GM18907 (cell line): ENCODE measurements at regions not wholly inside any gene's neighbourhood (a gene's known extent, or its start where the extent isn't known, plus 50 kb on each side); places are given as distances from the start of the nearest gene placed in this dataset.
"Not testable (repeated sequence)": the region's sequence is repeated elsewhere in the genome, so short reads cannot be mapped to it uniquely, and the experiment has no call there.

ENCODE experiments used
- ATAC-seq: cut with Tn5 transposase; IDR thresholded peaks from one replicate; pipeline ENCODE4 v1.9.1; 2021; ENCODE audit warnings: mild to moderate bottlenecking, moderate library complexity; ENCODE audit not compliant: unreplicated experiment

DNA sequence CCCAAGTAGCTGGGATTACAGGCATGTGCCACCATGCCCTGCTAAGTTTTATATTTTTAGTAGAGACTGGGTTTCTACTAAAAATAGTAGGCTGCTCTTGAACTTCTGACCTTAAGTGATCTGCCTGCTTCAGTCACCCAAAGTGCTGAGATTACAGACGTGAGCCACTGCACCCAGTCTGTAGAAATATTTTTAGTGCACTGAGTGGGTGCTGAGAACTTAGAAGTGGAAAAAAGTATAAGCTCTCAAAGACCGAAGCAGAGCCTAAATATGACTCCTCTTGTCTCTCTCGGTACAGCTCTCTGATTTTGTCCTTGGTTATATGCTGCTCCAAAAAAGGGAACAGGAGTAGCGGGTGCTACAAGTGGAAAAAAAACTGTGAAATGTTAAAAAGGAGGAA is 353.8 kb upstream of the IZUMO3 start:
- ATAC-seq, result no peak

DNA sequence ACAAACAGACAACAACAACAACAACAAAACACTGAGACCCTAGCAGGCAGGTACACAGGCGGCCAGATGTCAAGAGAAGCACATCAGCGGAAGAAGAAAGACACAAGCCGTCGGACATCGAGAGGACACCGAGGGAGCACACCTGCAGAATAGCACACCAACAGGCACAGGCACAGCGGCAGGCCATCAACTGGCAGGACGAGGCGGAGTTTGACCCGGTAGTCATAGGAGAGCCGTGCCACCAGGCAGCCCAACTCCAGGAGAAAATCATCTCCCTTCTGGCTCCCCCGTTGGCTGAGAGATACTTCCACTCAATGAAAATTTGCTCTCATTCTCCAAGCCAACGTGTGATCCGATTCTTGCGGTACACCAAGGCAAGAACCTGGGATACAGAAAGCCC is 352.1 kb upstream of the IZUMO3 start:
- no peak for ATAC-seq

DNA sequence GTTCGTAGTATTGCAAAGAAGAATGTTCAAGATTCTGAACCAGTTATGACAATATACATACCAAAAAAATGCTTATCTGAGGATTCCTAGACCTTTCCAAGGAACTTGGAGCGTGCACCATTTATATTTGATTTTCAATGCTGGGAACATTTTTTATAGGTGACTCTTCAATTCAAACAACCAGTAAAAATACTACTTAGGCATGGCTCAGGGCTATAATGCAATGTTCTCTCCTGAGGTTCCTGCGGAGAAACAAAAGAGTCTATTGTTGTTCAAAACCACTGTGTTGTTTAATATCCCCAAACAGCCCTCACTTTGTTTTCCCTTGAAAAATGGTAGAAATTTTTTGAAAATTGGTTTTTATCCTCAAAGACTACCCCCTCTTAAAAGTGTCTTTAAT is 335.7 kb upstream of the IZUMO3 start:
- no peak for ATAC-seq

DNA sequence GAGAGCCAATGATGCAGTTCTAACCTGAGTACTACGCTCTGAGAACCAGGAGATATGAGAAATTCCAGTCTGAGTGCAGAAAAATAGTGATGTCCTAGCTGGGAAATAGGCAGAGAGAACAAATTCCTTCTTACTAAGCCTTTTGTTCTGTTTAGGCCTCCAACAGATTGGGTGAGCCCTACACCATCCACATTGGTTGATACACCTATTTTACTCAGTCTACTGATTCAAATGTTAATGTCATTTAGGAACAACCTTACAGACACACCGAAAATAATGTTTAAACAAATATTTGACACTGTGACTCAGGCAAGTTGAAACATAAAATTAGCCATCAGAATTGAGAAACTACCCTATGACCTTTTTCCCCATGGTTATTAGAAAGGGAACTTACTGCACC is 333.9 kb upstream of the IZUMO3 start:
- no peak for ATAC-seq

DNA sequence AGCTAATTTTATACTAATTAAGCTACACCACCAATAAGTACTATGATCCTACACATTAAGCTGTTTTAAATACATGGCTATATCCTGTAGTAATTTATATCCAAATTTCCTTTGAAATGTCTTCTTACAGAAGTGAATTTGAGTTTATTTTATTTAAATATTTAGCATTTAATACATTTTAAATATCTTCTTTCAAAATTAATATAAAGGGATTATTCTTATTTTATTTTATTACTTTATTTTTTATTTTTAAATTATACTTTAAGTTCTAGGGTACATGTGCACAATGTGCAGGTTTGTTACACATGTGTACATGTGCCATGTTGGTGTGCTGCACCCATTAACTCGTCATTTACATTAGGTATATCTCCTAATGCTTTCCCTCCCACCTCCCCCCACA is 310.9 kb upstream of the IZUMO3 start:
- not testable (repeated sequence) for ATAC-seq

DNA sequence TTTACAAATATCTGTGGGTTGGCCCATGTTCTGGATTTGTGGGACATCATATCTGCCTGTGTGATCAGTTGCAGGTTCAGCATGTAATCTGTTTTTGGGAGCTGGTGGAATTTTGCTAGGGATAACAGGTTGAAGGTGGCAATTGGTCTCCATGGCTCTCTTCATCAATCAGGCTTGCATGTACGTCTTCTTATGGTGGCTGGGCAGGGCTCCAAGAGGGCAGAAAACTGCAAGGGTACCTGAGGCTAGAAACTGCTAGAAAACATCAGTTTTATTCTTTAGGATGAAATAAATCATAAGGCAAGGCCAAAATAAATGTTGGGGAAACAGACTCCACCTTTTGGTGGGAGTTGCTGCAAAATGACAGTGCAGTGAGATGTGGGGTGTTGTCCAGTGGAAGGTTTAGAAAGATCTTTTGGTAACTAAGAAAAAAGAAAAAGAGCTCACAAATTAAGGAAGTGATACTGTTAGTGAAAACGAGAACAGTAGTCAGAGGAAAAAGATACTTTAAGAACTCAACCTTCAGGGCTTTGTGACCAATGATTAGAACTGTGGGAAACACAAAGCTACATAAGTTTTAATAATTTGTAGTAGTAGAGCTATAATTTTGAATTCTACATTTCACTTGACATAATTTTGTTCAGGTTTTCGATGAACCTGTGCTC is 300.7 kb upstream of the IZUMO3 start:
- ATAC-seq, result no peak

DNA sequence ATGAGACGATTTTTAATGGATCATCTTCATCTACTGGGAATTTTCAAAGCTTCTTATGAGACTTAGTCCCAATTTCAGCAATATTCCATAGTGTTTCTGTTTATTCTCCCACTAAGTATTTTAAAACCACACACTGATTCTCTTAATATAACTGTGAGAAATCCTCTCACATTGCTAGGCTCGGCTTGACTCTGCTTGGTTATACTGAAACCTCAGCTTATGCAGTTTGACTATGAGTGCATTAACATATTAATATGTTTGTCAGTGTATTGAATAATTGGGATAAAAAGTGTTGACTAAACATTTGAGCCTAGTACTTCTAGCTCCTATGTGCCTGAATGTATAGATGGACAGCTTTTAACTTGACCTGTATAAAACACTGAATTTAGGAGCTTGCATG is 298.5 kb upstream of the IZUMO3 start:
- ATAC-seq, result no peak

DNA sequence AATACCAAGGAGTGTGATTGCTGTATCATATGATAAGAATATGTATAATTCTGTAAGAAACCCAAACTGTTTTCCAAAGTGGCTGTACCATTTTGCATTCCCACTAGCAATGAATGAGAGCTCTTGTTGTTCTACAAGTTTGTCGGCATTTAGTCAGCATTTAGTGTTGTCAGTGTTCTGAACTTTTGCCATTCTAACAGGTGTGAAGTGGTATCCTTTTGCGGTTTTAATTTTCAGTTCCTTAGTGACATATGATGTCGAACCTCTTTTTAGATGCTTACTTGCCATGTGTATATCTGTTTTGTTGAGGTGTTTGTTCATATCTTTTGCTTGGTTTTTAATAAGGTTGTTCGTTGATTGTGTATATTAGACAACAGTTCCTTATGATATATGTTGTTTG is 296.3 kb upstream of the IZUMO3 start:
- ATAC-seq, result no peak

DNA sequence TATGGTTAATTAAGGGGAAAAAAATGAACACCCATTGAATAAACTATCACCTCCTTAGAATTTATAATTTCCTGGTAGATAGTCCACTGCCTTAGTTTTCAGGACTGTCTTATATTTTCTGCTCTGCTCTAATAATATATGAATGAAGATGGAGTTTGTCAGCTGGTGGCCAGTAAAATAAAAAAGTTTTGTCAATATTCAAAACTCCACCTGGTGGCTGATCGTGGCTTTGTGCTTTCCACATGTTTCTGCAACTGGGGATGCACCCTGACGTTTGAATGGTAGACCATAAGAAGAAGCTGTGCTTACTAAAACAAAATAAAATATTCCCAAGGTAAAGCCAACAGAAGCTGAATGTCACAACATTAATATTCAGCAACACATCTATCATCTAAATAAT is 286.6 kb upstream of the IZUMO3 start:
- no peak for ATAC-seq

DNA sequence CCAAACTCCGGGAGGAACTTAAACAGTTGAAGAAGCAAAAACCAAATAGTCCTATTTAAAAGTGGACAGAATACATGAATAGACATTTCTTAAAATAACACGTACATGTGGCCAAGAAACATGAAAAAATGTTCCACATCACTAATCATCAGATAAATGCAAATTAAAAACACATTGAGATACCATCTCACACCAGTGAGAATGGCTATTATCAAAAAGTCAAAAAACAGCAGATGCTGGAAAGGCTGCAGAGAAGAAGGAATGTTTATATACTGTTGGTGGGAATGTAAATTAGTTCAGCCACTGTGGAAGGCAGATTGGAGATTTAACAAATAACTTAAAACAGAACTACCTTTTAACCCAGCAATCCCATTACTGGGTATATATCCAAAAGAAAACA is 283.0 kb upstream of the IZUMO3 start:
- no peak for ATAC-seq

DNA sequence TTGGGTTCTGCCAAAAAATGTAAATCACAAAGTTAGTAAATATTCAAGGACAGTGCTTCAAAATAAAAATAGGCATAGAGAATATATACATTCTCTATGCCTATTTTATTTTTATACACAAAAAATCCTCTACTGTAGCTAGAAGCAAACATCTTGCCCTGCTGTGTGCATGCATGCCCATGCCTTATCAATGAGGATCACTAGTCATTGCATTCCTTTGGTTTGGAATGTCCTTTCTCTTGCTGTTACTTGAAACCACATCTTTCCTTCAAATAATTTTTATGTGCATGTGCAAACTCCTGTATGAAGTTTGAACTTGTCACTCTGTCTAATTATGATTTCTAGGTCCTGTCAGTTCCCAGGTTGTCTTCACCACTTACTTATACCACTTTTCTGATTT is 278.9 kb upstream of the IZUMO3 start:
- no peak for ATAC-seq

DNA sequence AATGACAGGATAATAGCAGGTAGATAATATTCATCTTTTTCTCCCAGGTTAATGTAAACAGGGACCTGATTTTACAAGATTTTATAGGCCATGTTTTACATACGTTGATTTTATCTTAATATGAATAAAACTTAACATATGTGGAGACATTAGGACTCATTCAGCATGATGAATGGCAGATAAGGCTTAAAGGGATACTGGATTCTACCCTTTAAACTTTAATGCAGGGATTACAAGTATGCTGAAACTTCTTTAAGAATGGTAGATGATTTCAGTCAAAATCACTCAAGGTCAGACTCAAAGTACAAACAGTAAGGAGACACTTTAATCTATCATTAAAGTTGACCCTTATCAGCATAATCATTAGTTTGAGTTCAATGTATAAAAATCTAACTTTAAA is 274.5 kb upstream of the IZUMO3 start:
- no peak for ATAC-seq

DNA sequence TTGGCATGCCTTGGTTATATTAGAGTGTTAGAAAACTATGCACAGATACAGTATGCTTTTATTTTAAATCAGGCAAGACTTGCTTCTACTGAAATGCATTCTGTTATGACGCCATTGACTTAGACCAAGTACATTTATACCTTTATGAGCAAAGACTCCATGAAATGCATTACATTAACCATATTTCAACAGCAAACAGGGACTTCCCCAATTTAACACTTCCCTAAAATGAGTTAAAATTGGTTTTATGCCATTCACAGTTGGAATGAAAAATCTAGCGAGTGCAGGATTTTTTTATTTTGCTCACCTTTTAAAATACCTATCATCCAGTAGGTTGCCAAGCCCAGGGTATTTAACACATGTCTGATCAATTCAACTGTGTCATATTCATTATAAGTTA is 272.1 kb upstream of the IZUMO3 start:
- no peak for ATAC-seq

DNA sequence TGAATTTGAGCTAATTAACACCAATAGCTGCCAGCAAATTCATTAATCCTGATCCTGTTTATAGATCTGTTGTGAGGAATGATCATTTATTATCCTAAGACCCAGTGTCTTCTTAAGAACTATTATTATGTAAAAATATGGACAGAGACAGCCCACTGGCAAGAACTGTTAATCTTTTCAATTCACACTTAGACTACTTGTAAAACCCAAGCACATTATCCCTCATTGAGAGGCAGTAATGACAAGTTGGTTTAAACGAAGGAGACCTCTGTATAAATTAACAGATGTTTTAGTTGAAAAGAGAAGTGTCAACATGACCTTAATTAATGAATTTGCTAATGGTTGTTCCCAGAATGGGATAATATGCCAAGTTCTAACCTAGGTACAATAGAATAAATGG is 270.3 kb upstream of the IZUMO3 start:
- ATAC-seq, result no peak

DNA sequence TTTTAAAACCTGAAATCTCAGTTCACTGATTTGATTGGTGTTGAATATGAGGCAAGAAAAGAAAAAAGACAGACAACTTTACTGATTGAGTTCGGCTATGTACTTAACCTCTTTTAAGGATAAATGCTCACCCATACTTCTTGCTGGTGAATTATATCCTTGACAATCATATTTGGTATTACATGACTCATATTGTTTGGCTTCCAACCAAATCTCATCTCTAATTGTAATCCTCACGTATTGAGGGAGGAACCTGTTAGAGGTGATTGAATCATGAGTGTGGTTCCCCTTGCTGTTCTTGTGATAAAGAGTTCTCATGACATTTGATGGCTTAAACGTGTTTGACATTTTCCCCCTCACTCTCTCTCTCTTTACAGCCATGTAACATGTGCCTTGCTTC is 255.6 kb upstream of the IZUMO3 start:
- no peak for ATAC-seq

DNA sequence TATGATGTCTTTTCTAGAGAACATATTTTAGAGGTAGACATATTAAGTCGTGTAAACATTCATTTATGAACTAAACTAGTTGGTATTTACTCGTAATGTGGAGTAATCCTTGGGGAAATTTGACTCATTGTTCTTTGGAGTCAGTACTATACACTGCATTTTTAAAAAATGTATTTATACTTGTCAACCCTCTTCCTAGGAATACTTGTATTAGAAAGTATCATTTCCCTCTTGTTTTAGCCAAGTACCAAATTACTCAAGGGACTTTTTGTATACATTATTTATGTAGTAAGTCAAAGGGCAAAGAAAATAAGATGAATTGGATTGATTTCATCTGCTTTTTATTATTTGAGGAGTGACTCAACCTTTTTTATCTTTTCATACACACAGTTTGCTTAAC is 248.1 kb upstream of the IZUMO3 start:
- ATAC-seq, result no peak

DNA sequence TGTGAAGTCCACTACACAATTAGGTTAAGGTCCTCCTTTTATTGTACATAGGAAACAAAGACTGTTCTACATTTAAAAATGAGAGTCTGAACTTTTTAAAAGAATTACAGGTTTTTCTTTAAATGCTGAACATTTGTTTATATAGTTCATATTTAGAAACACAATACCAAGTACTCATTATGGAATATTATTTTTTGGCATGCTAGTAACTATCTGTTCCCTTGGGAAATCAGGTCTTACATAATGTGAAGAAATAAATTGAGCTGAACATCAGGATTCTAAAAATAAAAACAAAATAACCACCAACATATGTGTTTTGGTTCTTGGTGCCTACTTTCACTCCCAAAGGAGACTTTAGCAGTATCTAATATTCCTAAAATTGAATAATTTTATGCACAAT is 230.5 kb upstream of the IZUMO3 start:
- no peak for ATAC-seq

DNA sequence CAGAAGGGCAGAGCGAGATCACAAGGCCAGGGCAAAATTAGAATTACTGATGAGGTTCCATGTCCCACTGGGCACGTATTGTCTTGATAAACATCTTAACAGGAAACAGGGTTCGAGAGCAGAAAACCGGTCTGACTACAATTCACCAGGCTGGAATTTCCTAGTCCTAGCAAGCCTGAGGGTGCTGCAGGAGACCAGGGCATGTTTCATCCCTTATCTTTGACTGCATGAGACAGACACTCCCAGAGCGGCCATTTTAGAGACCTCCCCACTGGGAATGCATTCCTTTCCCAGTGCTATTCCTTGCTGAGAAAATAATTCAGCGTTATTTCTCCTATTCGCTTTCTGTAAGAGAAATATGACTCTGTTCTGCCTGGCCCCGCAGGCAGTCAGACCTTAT is 228.5 kb upstream of the IZUMO3 start:
- ATAC-seq, result not testable (repeated sequence)

DNA sequence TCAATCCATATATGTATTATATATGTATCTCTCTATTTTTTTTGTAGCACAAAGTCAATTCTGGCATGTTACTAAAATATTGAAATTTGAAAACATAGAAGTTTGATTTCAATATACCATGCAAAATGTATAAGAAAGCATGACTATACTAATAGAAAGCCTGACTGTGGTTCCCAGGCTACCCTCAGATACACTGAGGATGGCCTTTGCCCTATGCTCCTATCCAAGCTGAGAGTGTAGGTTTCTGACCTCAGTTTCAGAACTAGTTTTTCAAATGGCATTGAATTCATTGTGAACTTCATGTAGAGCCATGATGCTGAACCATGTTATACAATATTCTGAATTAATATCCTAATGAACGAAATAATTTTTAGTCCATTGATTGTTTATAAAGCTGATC is 220.4 kb upstream of the IZUMO3 start:
- no peak for ATAC-seq

DNA sequence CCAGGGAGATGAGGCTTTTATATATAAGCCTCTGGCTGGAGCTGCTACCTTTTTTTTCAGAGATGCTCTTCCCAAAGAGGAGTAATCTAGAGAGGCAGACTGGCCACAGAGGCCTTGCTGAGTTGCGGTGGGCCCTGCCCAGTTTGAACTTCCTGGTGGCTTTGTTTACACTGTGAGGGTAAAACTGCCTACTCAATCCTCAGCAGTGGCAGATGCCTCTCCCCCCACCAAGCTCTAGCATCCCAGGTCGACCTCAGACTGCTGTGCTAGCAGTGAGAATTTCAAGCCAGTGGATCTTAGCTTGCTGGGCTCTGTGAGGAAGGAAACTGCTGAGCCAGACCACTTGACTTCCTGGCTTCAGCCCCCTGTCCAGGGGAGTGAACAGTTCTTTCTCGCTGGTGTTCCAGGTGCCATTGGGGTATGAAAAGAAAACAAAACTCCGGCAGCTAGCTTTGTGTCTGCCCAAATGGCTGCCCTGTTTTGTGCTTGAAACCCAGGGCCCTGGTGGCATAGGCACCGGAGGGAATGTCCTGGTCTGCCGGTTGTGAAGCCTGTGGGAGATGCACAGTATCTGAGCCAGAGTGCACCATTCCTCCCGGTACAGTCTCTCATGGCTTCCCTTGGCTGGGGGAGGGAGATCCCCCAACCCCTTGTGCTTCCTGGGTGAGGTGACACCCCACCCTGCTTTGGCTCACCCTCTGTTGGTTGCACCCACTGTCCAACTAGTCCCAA is 219.5 kb upstream of the IZUMO3 start:
- ATAC-seq, result no peak

DNA sequence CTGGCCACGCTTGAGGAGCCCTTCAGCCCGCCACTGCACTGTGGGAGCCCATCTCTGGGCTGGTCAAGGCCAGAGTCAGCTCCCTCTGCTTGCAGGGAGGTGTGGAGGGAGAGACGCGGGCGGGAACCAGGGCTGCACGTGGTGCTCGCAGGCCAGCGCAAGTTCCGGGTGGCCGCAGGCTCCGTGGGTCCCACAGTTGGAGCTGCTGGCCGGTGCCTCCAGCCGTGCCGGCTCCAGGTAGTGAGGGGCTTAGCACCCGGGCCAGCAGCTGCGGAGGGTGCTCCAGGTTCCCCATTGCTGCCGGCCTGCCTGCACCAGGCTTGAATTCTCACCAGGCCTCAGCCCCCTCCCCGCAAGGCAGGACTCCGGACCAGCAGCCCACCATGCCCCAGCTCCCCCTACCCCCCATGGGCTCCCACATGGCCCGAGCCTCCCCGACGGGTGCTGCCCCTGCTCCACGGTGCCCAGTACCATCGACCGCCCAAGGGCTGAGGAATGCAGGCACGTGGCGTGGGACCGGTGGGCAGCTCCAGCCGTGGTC is 192.8 kb upstream of the IZUMO3 start:
- ATAC-seq, result no peak

DNA sequence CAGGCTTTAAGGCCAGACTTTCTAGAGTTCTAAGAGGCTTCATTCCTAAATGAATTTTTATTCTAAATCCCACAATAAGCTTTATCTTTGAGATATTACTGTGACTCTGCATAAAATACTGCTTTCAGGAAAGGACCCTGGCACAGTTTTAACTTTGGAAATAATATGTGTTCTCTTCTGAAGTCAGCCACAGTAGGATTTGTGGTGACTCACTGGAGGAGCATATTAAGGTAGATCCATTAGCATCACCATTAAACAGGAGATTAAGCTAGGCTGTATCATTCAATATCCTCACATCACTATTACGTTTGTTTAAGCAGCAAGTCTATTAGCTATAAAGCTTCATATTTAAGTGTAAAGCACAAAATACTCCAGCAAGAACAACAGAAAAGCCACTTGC is 186.1 kb upstream of the IZUMO3 start:
- ATAC-seq, result no peak

DNA sequence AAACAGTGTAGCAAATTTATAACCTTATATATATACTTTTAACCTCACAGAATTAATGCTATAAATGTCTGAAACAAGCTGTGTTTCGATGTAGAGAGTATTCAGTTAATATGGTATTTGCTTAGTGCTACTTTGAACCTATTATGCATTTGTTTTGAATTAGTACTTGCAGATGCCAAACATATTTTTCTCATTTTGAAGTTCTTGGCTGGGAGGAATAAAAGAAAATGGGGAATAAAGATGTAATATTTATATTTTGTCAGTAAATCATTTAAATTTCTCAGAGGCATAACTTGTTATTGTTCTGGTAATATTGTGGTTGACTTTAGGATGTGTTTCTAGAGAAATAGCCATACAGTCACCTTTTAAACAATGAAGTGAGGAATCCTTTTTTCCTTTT is 175.9 kb upstream of the IZUMO3 start:
- no peak for ATAC-seq
